ENCODE measurements at regions not wholly inside any gene's neighbourhood (a gene's known extent, or its start where the extent isn't known, plus 50 kb on each side); places are given as distances from the start of the nearest gene placed in this dataset.
"Not testable (repeated sequence)": the region's sequence is repeated elsewhere in the genome, so short reads cannot be mapped to it uniquely, and the experiment has no call there.

DNA sequence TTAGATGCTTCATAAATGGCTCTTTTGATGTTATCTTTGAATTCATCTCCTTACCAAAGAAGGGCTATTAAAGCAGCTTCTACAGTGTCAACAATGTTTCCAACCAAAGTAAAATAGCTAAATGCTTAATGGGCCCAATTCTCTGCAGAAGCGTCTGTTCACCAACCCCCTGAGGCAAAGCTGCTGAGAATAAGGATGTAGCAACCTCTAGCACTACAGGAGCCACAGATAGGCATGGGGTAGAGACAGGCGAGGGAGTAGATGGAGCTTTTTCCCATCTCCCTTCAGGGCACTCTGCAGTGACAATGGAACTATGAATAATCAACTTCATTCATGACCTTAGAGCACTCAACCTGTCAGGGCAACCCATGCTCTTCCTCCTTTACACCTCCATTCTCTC, 134.1 kb downstream of the FZD1 start:
- Mint-ChIP-seq H3K4me1 (ENCODE audit: low read depth, unreplicated experiment) (no peaks in the 10 kb centered on the region), H3K27ac (ENCODE audit: unreplicated experiment) (no peak overlapping the region), H3K4me3 (ENCODE audit: low read depth, unreplicated experiment) (no peak overlapping the region), H3K9me3 (ENCODE audit: low read depth, unreplicated experiment) (peaks cover 2% of the 10 kb centered on the region), H3K27me3 (ENCODE audit: unreplicated experiment) (peaks cover 23% of the 10 kb centered on the region), H3K36me3 (ENCODE audit: insufficient read depth, unreplicated experiment) (no peaks in the 10 kb centered on the region)
- no TSS peak for BruUV-seq (replicated peaks)
- DNase-seq = no peak
- TF ChIP-seq, protein P1, sequence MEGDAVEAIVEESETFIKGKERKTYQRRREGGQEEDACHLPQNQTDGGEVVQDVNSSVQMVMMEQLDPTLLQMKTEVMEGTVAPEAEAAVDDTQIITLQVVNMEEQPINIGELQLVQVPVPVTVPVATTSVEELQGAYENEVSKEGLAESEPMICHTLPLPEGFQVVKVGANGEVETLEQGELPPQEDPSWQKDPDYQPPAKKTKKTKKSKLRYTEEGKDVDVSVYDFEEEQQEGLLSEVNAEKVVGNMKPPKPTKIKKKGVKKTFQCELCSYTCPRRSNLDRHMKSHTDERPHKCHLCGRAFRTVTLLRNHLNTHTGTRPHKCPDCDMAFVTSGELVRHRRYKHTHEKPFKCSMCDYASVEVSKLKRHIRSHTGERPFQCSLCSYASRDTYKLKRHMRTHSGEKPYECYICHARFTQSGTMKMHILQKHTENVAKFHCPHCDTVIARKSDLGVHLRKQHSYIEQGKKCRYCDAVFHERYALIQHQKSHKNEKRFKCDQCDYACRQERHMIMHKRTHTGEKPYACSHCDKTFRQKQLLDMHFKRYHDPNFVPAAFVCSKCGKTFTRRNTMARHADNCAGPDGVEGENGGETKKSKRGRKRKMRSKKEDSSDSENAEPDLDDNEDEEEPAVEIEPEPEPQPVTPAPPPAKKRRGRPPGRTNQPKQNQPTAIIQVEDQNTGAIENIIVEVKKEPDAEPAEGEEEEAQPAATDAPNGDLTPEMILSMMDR (IDR thresholded peaks at IDR 0.05; ENCODE audit: unreplicated experiment) = no peak
- intact Hi-C loops (cut with micrococcal nuclease; ENCODE audit: unreplicated experiment) = no loop called here
- CTCF ChIA-PET = no interaction called here

DNA sequence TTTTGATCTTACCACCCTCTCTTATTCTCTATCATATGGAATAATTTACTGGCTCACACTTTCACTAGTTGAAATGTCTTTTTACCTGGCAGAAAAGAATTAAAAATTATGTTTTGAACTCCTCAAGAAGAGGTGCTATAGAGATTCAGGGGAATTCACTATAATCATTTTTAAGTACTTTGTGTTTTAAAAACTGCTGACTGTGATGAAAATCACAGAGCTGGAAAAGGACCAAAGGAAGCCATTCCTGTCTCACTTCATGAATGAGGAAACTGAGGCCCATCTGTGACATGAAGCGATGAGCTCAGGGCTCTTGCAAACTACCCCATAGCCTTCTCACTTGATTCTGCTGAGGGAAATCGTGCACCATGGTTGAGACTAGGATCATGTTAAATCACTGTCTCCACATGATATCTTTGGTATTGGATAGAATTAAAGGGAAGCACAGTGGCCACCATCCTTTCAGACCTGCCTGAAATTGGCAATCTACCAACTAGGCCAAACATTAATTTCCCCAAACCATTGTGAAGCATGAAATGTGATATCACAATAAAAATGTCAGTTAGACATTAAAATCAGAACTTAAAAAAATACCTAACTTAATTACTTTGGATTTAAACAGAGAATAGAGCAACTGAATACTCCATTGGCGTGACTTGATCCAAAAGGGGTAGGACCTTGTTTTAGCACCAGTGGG, 141.0 kb downstream of the FZD1 start:
- no peak for DNase-seq
- BruUV-seq (replicated peaks) = no TSS peak
- Mint-ChIP-seq H3K9me3 (ENCODE audit: low read depth, unreplicated experiment) (no peaks in the 10 kb centered on the region), H3K4me3 (ENCODE audit: low read depth, unreplicated experiment) (no peak overlapping the region), H3K36me3 (ENCODE audit: insufficient read depth, unreplicated experiment) (no peaks in the 10 kb centered on the region), H3K27ac (ENCODE audit: unreplicated experiment) (no peak overlapping the region), H3K27me3 (ENCODE audit: unreplicated experiment) (peaks cover 10% of the 10 kb centered on the region), H3K4me1 (ENCODE audit: low read depth, unreplicated experiment) (no peaks in the 10 kb centered on the region)
- CTCF ChIA-PET = no interaction called here
- intact Hi-C loops (cut with micrococcal nuclease; ENCODE audit: unreplicated experiment) = no loop called here
- TF ChIP-seq, protein P1 (IDR thresholded peaks at IDR 0.05; ENCODE audit: unreplicated experiment) = no peak

DNA sequence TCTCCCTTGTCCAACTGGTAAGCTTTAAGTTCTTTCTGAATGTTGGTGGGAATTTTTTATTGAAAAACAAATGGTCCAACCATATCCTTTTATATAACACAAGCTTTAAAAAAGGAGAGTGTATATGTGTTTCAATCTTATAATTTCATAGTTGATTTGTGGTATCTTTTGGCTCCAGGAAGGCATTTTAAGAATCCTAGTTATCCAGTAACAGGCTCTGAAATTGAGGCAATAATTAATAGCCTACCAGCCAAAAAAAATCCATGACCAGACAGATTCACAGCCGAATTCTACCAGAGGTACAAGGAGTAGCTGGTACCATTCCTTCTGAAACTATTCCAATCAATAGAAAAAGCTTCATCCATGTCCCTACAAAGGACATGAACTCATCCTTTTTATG, 141.6 kb downstream of the FZD1 start:
- H3K36me3 Mint-ChIP-seq (ENCODE audit: insufficient read depth, unreplicated experiment); intact Hi-C loops (cut with micrococcal nuclease; ENCODE audit: unreplicated experiment); H3K9me3 Mint-ChIP-seq (ENCODE audit: low read depth, unreplicated experiment); CTCF ChIA-PET; BruUV-seq (replicated peaks); H3K27ac Mint-ChIP-seq (ENCODE audit: unreplicated experiment); H3K4me1 Mint-ChIP-seq (ENCODE audit: low read depth, unreplicated experiment); DNase-seq; H3K4me3 Mint-ChIP-seq (ENCODE audit: low read depth, unreplicated experiment): not testable (repeated sequence)
- peaks cover 12% of the 10 kb centered on the region for H3K27me3 Mint-ChIP-seq (ENCODE audit: unreplicated experiment)

DNA sequence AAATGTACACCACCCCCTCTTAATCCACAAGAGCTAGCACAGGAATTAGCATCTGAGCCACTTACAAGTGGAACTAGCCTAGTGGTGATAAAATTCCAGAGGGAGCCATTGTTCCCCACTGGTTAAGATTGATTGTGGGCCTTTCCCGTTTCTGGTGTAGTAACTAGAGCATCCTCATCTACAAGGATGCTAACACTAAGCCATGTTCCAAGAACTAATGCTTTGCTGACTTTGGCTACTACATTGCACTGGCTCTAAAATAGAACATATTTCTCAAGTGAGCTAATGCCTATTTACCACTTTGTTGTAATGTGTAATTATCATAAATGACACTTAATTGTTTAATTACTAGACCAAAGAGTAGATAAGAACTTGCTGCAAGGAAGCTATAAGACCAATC, 143.7 kb downstream of the FZD1 start:
- no peak overlapping the region for H3K4me3 Mint-ChIP-seq (ENCODE audit: low read depth, unreplicated experiment)
- peaks cover 12% of the 10 kb centered on the region for H3K27me3 Mint-ChIP-seq (ENCODE audit: unreplicated experiment)
- no peak overlapping the region for H3K27ac Mint-ChIP-seq (ENCODE audit: unreplicated experiment)
- DNase-seq = no peak
- H3K4me1 Mint-ChIP-seq (ENCODE audit: low read depth, unreplicated experiment) = no peaks in the 10 kb centered on the region
- intact Hi-C loops (cut with micrococcal nuclease; ENCODE audit: unreplicated experiment) = no loop called here
- TF ChIP-seq, protein P1 (IDR thresholded peaks at IDR 0.05; ENCODE audit: unreplicated experiment) = no peak
- no peaks in the 10 kb centered on the region for H3K9me3 Mint-ChIP-seq (ENCODE audit: low read depth, unreplicated experiment)
- BruUV-seq (replicated peaks) = no TSS peak
- no peaks in the 10 kb centered on the region for H3K36me3 Mint-ChIP-seq (ENCODE audit: insufficient read depth, unreplicated experiment)
- CTCF ChIA-PET = no interaction called here

DNA sequence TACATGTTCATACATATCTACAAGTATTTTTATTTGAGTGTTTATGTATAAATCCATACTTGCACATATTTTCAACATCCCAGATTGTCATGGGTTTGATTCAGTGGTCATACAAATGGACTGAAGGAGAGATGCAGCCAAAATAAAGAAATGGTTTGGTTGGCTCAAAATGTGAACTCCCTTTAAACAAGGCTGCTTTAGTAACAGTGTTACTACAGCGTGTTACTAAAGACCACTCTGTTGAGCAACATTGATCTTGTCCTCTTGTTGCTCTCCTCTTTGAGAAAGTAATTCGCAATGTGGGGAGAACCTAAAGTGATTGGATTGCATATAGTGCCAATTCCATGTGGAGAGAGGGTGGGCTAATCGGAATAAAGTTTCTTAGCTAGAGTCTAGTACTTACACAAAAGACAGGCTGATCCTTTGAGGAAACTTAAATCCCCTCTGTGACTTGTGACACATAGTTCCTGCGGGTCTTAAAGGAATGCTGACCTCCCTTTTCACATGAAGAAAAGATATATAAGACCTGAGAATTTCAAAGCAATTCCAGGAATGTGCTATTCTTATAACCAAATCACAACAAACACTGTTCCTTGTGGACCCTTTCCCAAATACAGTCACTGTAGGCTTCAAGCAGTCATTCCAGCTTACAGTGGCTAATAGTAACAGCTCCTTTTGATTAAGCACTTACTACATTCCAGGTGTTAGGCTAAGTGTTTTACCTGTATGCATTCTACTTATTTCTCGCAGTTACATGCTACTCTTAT, 144.3 kb downstream of the FZD1 start:
- Mint-ChIP-seq H3K9me3 (ENCODE audit: low read depth, unreplicated experiment) (no peaks in the 10 kb centered on the region), H3K4me1 (ENCODE audit: low read depth, unreplicated experiment) (no peaks in the 10 kb centered on the region), H3K27ac (ENCODE audit: unreplicated experiment) (no peak overlapping the region), H3K4me3 (ENCODE audit: low read depth, unreplicated experiment) (no peak overlapping the region), H3K36me3 (ENCODE audit: insufficient read depth, unreplicated experiment) (no peaks in the 10 kb centered on the region), H3K27me3 (ENCODE audit: unreplicated experiment) (peaks cover 12% of the 10 kb centered on the region)
- no TSS peak for BruUV-seq (replicated peaks)
- CTCF ChIA-PET = no interaction called here
- intact Hi-C loops (cut with micrococcal nuclease; ENCODE audit: unreplicated experiment) = no loop called here
- DNase-seq = no peak
- TF ChIP-seq, protein P1 (IDR thresholded peaks at IDR 0.05; ENCODE audit: unreplicated experiment) = no peak
